Chondrocyte (in vitro differentiated cells): ENCODE measurements at regions not wholly inside any gene's neighbourhood (a gene's known extent, or its start where the extent isn't known, plus 50 kb on each side); places are given as distances from the start of the nearest gene placed in this dataset.

Source experiments
- DNase-seq: peaks from one replicate; pipeline ENCODE4 v3.0.0; 2021; ENCODE audit warnings: mixed read lengths, low spot score
- H3K27ac Mint-ChIP-seq: one replicate; pipeline ENCODE4 v1.8.0; 2021; ENCODE audit warnings: mild to moderate bottlenecking, moderate library complexity, mixed read lengths; ENCODE audit not compliant: unreplicated experiment
- H3K27me3 Mint-ChIP-seq: 2 replicates; pipeline ENCODE4 v1.8.0; 2021; ENCODE audit warnings: low read depth, mixed read lengths
- H3K36me3 Mint-ChIP-seq: 2 replicates; pipeline ENCODE4 v1.8.0; 2021; ENCODE audit warnings: low read depth, mixed read lengths
- H3K4me1 Mint-ChIP-seq: 2 replicates; pipeline ENCODE4 v1.8.0; 2021; ENCODE audit warnings: low read depth, mild to moderate bottlenecking, mixed read lengths
- H3K4me3 Mint-ChIP-seq: one replicate; pipeline ENCODE4 v1.8.0; 2021; ENCODE audit warnings: mild to moderate bottlenecking, moderate library complexity, mixed read lengths; ENCODE audit not compliant: unreplicated experiment
- H3K9me3 Mint-ChIP-seq: 2 replicates; pipeline ENCODE4 v1.8.0; 2021; ENCODE audit warnings: low read depth, mixed read lengths
- CTCF ChIP-seq: fragments of 200-600 bp; sonication (generic); IDR thresholded peaks from 2 replicates; pipeline ENCODE4 v1.5.0; 2021; ENCODE audit warnings: antibody characterized with exemption, mild to moderate bottlenecking, moderate library complexity

GRCh38 chr4:178976861-178977260, 1534.6 kb upstream of the AGA start:
- no peak overlapping the region for H3K4me3 Mint-ChIP-seq
- peaks cover 5% of the 10 kb centered on the region for H3K27me3 Mint-ChIP-seq
- no peak for TF ChIP-seq CTCF

GRCh38 chr4:178993306-178993705, 1551.1 kb upstream of the AGA start:
- Mint-ChIP-seq H3K4me3 (no peak overlapping the region), H3K9me3 (peaks cover 11% of the 10 kb centered on the region), H3K36me3 (no peaks in the 10 kb centered on the region), H3K27ac (no peak overlapping the region), H3K27me3 (no peaks in the 10 kb centered on the region), H3K4me1 (no peaks in the 10 kb centered on the region)
- no peak for TF ChIP-seq CTCF
- no peak for DNase-seq

More at GRCh38 chr4:178976861-178977260, 1534.6 kb upstream of the AGA start:
- H3K9me3 Mint-ChIP-seq: no peaks in the 10 kb centered on the region
- H3K27ac Mint-ChIP-seq: no peak overlapping the region
- no peak for DNase-seq
- no peaks in the 10 kb centered on the region for H3K36me3 Mint-ChIP-seq
- H3K4me1 Mint-ChIP-seq: no peaks in the 10 kb centered on the region

- H3K9me3 Mint-ChIP-seq: no peaks in the 10 kb centered on the region
- H3K36me3 Mint-ChIP-seq: no peaks in the 10 kb centered on the region
- TF ChIP-seq CTCF: no peak
- H3K4me1 Mint-ChIP-seq: no peaks in the 10 kb centered on the region
- H3K27ac Mint-ChIP-seq: no peak overlapping the region
- H3K4me3 Mint-ChIP-seq: no peak overlapping the region
- H3K27me3 Mint-ChIP-seq: peaks cover 7% of the 10 kb centered on the region
- DNase-seq: no peak
Observed at GRCh38 chr4:179001918-179002317, 1559.7 kb upstream of the AGA start.

GRCh38 chr4:179007755-179008154, 1565.5 kb upstream of the AGA start:
- H3K27ac Mint-ChIP-seq: no peak overlapping the region

GRCh38 chr4:179017581-179017980, 1575.3 kb upstream of the AGA start:
- Mint-ChIP-seq H3K36me3 (no peaks in the 10 kb centered on the region), H3K27me3 (no peaks in the 10 kb centered on the region), H3K4me1 (no peaks in the 10 kb centered on the region), H3K4me3 (no peak overlapping the region), H3K27ac (no peak overlapping the region), H3K9me3 (peaks cover 16% of the 10 kb centered on the region)
- no peak for TF ChIP-seq CTCF
- DNase-seq: no peak

More at GRCh38 chr4:179007755-179008154, 1565.5 kb upstream of the AGA start:
- no peak for TF ChIP-seq CTCF
- no peaks in the 10 kb centered on the region for H3K4me1 Mint-ChIP-seq
- peaks cover 10% of the 10 kb centered on the region for H3K27me3 Mint-ChIP-seq
- no peaks in the 10 kb centered on the region for H3K9me3 Mint-ChIP-seq
- no peaks in the 10 kb centered on the region for H3K36me3 Mint-ChIP-seq
- no peak for DNase-seq
- H3K4me3 Mint-ChIP-seq: no peak overlapping the region
